DMS79 (cell line): ENCODE measurements at regions not wholly inside any gene's neighbourhood (a gene's known extent, or its start where the extent isn't known, plus 50 kb on each side); places are given as distances from the start of the nearest gene placed in this dataset.
"Not testable (repeated sequence)": the region's sequence is repeated elsewhere in the genome, so short reads cannot be mapped to it uniquely, and the experiment has no call there.

Experiments used
- DNase-seq: peaks from one replicate; lab custom pipeline; 2025; lab: John Stamatoyannopoulos, UW

GRCh38 chr10:121690152-121690848 is 92.1 kb upstream of the FGFR2 start:
- DNase-seq: no peak

DNA sequence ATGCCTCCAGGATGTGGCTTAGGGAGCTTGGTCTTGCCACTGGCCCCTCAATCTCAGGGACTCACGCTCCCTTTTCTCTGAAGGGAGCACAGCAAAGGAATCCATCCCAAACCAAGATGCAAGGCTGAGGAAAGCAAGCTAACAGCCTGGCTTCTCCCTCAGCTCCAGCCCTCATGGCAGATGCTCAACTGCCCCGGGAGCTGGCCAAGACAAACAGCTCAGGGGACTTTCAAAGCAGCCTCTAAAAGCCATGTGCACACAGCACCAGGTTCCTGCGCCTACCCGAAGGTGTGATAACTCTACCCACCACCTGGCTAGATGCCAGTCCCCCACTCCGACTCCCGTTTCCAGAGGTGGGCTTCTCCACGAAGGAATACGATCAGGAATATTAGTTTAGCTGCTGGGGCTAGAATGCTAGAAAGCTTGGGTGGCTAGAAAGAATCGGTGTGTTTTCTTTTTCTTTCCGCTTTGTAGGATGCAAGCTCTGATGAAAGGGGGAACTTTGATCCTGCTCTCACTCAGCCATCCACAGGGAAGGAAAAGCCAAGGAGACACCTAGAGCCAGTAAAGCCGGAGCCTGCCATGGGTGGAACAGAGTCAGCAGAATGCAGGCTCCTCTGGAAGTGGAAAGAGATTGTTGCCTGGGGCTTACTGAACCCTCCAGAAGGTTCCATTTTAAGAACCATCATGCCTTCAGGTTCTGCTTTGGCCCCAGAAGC is 89.0 kb upstream of the FGFR2 start:
- DNase-seq: no peak

DNA sequence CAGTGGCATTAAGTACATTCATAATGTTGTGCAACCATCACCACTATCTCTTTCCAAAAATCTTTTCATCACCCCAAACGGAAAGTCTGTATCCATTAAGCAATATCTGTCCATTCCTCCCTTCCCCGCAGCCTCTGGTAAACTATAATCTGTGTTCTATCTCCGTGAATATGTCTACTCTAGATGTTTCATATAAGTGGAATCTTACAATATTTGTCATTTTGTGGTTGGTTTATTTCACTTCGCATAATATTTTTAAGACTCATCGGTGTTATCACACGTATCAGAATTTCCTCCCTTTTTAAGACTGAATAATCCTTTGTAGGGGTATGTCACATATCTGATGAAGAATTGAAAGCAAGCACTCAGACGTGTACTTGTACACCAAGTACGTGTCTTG is 86.0 kb upstream of the FGFR2 start:
- DNase-seq: no peak

GRCh38 chr10:121683816-121684215 is 85.6 kb upstream of the FGFR2 start:
- DNase-seq: no peak

GRCh38 chr10:121683366-121683765 is 85.1 kb upstream of the FGFR2 start:
- DNase-seq: no peak

- DNase-seq: no peak
Observed at GRCh38 chr10:121681997-121682687, 83.9 kb upstream of the FGFR2 start.

GRCh38 chr10:121680879-121681655 is 82.8 kb upstream of the FGFR2 start:
- no peak for DNase-seq

DNA sequence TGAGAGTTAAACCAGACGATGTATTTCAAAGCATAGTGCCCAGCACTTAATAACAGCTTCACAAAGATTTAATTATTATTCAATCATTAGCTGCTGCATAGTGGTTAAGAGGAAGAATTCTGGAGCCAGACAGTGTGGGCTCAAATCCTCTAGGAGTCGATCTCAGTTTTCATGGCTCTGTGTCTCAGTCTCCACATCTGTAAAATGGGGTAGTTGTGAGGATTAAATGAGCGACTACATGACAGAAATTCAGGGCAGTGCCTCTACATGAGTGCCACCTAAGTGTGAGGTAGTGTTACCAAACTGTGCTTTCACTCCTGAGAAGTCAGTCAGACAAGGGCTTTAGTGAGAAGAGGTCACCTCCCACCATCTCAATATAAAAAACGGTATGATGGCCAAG is 81.7 kb upstream of the FGFR2 start:
- no peak for DNase-seq

- DNase-seq: no peak
Observed at GRCh38 chr10:121678631-121679174, 80.5 kb upstream of the FGFR2 start.

DNA sequence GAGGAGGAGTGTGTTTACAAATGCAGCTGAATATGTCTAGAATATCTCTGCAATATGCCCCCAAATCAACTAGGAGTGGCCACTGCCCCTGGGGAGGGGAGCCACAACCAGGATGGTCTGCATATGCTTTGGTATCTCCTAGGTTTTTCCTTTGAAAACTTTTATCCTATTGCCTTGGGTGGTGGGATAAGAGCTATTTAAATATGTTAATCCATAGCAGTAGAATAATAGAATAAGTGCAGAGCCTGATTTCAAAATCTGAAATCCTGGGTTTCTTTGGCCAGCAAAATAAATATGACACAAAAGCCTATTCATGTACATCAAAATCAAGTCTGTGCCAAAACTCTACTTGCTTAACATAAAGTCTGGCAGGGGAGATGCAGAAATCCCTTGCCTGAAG is 79.6 kb upstream of the FGFR2 start:
- DNase-seq: no peak

GRCh38 chr10:121675344-121675743 is 77.1 kb upstream of the FGFR2 start:
- no peak for DNase-seq

GRCh38 chr10:121674885-121675284 is 76.6 kb upstream of the FGFR2 start:
- no peak for DNase-seq

- no peak for DNase-seq
Observed at GRCh38 chr10:121672733-121673132, 74.5 kb upstream of the FGFR2 start.

DNA sequence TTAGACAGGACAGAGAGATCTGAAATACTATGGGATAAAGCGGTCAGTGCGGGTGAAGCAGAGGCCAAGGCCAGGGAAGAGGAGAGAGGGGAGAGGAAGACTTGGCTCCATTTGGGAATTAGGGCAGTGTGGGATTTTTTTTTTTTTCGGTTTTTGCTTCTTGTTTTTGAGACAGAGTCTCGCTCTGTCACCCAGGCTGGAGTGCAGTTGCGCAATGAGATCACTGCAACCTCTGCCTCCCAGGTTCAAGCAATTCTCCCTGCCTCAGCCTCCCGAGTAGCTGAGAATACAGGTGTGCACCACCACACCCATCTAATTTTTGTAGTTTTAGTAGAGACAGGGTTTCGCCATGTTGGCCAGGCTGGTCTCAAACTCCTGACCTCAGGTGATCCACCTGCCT is 71.6 kb upstream of the FGFR2 start:
- DNase-seq: not testable (repeated sequence)

- no peak for DNase-seq
Observed at GRCh38 chr10:121669028-121669374, 70.8 kb upstream of the FGFR2 start.

DNA sequence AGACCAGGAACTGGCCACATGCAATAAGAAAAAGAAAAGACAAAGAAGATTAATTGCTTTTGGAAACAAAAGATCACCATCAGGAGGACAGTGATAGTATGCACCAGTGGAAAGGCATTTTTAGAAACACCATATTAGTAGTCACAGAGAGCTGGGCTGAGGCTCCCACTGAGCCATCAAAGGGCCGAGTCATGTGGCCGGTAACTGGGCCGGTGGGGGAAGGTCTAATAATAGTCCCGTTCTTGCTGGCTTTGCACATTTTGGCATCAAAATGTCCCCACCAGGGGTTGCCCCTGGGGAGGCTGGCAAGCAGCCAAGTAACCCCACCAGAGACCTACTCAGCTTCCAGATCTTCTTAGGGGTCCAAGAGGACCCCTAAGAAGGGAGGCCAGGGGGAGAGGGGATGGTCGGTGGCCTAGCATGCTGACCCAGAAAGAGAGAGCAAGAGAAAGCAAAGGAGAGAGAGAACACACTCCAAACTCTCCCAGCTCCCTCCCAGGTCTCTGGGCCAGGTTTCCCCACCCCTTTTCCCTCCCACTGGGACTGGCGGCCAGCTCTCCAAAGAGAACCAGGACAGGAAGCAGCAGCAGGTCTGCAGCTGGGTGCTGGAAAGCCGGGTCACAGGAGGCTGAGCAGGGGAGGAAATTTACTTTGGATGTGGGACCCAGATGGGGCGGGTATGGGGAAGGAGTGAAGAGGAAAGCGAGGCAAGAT is 70.2 kb upstream of the FGFR2 start:
- DNase-seq: no peak

GRCh38 chr10:121667948-121668313 is 69.7 kb upstream of the FGFR2 start:
- no peak for DNase-seq

- no peak for DNase-seq
Observed at GRCh38 chr10:121665809-121666208, 67.6 kb upstream of the FGFR2 start.

DNA sequence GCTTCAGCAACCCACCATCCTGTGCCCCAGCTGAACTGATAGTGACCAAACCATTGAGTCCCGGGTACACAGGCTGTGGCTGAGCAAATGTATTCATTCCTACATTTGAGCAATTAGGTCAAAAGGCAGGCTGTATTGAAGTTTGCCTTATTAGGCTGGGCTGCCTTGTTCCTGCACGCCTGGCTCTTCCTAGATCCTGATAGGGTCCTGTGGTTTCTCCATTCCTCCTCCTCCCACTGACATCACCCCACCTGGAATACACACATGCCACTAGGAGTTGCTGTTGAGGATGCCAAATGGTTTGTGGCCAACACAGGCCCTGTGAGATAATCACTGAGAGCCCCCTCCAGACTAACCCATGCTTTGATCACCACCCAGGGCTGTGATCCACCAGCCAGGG is 66.4 kb upstream of the FGFR2 start:
- DNase-seq: no peak

GRCh38 chr10:121662945-121663917 is 65.0 kb upstream of the FGFR2 start:
- DNase-seq: no peak
